ENCODE measurements at regions not wholly inside any gene's neighbourhood (a gene's known extent, or its start where the extent isn't known, plus 50 kb on each side); places are given as distances from the start of the nearest gene placed in this dataset.

DNA sequence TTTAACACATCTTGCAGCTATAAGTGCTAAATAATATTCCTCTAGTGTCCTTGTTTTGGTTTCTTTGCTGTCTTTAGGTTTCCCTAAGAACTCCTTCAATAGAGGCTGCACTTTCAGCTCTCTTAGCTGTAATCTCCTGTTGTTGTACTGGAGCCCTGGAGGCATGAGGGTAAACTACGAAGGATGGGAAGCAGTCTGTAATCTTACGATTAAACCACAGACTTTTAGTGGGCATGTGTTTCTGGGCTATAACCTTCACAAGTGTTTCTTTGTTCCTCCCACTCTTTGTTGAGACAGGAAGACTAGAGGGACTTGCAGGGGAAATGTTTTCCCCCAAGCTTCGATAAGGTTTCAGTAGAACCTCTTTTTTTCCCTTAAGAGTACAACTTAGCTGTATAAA lies 1058.1 kb downstream of the NSUN3 start:
- Histone ChIP-seq H3K27me3 (ENCODE audit: control insufficient read depth in 1 of 2, insufficient read depth in 2 of 2, low read length in 2 of 2) (no peaks in the 10 kb centered on the region), H3K27ac (ENCODE audit: low read depth, low read length) (no peak overlapping the region), H3K4me3 (ENCODE audit: low read depth in 1 of 2, low read length in 2 of 2) (no peak overlapping the region), H3K4me1 (ENCODE audit: insufficient read depth, low read length) (no peaks in the 10 kb centered on the region), H3K9ac (ENCODE audit: low read length) (no peak overlapping the region), H3K9me3 (ENCODE audit: low read length) (no peaks in the 10 kb centered on the region), H3K36me3 (ENCODE audit: insufficient read depth, low read length) (no peaks in the 10 kb centered on the region)

DNA sequence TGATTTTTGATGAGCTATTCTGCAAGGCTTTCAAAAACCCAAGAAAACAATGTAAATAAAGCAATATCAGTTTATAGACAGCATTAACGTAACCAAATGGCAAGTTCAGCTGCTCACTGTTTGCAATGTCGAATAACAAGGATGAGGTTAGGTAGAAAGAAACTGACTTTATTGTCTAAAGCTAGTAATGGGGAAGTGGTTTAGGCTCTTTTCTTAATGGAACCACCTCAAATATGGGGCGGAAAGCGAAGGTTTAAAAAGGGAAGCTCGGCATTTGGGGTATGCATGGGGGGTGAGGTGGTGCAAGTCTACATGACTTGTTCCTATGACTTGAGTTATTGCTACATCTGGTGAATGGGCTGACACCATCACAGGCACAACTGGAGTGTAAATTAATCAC lies 1060.2 kb downstream of the NSUN3 start:
- Histone ChIP-seq H3K9ac (ENCODE audit: low read length) (no peak overlapping the region), H3K36me3 (ENCODE audit: insufficient read depth, low read length) (no peaks in the 10 kb centered on the region), H3K27ac (ENCODE audit: low read depth, low read length) (no peak overlapping the region), H3K27me3 (ENCODE audit: control insufficient read depth in 1 of 2, insufficient read depth in 2 of 2, low read length in 2 of 2) (no peaks in the 10 kb centered on the region), H3K9me3 (ENCODE audit: low read length) (no peaks in the 10 kb centered on the region), H3K4me3 (ENCODE audit: low read depth in 1 of 2, low read length in 2 of 2) (no peak overlapping the region), H3K4me1 (ENCODE audit: insufficient read depth, low read length) (no peaks in the 10 kb centered on the region)

DNA sequence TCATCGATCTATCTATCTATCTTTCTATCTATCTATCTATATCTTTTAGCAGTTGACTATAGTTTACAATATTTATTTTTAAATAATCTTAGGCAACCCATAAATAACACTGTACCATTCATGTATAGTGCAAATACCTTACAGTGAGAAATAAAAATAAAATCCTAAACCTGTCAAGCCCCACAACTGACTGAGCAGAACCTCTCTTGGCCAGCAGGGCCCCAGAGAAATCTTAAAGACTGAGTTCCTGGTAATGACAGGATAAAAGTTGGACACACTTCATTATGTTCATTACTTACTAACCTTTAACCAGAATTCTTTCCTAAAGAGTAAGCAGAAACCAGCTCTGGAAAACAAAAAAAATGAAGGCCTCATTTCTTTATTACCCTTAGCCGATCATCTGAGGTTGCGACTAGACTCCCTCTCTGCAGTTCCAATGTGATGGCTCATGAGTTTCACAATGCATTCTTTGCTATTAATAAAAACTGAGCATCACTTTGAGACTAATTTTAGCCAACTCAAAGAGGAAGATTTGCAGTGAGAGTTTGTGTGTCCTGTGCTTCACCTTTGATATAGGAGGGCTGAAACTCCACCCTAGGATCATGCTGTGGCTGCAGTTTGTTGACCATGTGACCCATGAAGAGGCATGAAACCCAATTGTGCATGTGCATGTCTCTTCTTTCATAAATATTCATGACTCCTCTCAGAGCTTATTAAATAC lies 1072.0 kb downstream of the NSUN3 start:
- Histone ChIP-seq H3K36me3 (ENCODE audit: insufficient read depth, low read length) (no peaks in the 10 kb centered on the region), H3K4me1 (ENCODE audit: insufficient read depth, low read length) (peaks cover 7% of the 10 kb centered on the region), H3K9ac (ENCODE audit: low read length) (no peak overlapping the region), H3K9me3 (ENCODE audit: low read length) (no peaks in the 10 kb centered on the region), H3K4me3 (ENCODE audit: low read depth in 1 of 2, low read length in 2 of 2) (no peak overlapping the region), H3K27ac (ENCODE audit: low read depth, low read length) (no peak overlapping the region), H3K27me3 (ENCODE audit: control insufficient read depth in 1 of 2, insufficient read depth in 2 of 2, low read length in 2 of 2) (no peaks in the 10 kb centered on the region)

DNA sequence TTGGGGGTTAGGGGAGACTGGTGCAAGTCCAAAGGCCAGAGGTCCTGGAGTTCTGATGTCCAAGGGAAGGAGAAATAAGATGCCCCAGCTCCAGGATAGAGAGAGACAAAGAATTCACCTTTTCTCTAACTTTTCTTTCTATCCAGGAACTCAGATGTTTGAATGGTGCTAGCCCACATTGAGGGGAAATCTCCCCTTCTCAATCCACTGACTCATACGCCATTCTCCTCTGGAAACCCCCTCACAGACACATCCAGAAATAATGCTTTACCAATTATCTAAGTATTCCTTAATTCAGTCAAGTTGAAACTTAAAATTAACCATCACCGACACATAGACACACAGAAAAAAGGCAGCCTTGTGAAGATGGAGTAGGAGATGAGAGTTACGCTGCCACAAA lies 1085.2 kb downstream of the NSUN3 start:
- H3K9me3 ChIP-seq (ENCODE audit: low read length), result no peaks in the 10 kb centered on the region
- no peak overlapping the region for H3K4me3 ChIP-seq (ENCODE audit: low read depth in 1 of 2, low read length in 2 of 2)
- H3K4me1 ChIP-seq (ENCODE audit: insufficient read depth, low read length), result no peaks in the 10 kb centered on the region
- no peaks in the 10 kb centered on the region for H3K27me3 ChIP-seq (ENCODE audit: control insufficient read depth in 1 of 2, insufficient read depth in 2 of 2, low read length in 2 of 2)
- H3K9ac ChIP-seq (ENCODE audit: low read length), result no peak overlapping the region
- no peaks in the 10 kb centered on the region for H3K36me3 ChIP-seq (ENCODE audit: insufficient read depth, low read length)
- no peak overlapping the region for H3K27ac ChIP-seq (ENCODE audit: low read depth, low read length)

DNA sequence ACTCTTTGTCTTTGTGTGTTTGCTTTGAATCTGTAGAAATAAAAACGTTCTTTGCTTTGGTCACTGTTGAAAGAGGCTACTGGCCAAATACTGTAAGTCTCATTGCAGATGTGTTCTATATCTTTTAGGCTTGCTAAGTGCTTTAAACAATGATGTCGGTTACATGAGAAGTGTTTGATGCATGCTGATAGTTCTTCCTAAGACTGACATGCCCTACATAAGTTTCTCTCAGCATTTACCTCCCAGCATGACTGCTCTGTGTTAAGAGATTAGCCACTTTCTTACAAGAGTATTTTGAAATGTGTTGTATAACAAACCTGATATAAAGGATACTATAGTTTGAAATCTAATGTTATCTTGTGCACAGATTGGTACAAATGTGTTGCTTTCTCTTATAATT lies 1088.7 kb downstream of the NSUN3 start:
- no peak overlapping the region for H3K4me3 ChIP-seq (ENCODE audit: low read depth in 1 of 2, low read length in 2 of 2)

DNA sequence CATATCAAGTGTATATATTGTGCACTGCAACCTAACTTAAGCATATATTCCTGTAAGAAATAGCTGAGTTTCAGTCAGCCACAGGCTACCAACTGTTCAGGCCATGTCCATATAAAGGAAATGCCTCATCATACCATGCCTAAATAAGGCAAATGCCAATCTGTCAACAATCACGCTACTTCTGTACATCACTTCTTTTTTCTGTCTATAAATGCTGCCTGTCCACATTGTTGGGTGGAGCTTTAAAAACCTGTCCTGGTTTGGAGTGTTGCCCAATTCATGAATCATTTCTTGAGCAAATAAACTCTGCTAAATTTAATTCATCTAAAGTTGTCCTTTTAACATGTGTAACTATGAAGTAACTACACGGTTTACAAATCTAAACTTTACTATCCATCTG lies 1091.9 kb downstream of the NSUN3 start:
- H3K27me3 ChIP-seq (ENCODE audit: control insufficient read depth in 1 of 2, insufficient read depth in 2 of 2, low read length in 2 of 2), result no peaks in the 10 kb centered on the region
- no peaks in the 10 kb centered on the region for H3K9me3 ChIP-seq (ENCODE audit: low read length)
- H3K9ac ChIP-seq (ENCODE audit: low read length), result no peak overlapping the region
- H3K36me3 ChIP-seq (ENCODE audit: insufficient read depth, low read length), result no peaks in the 10 kb centered on the region
- no peak overlapping the region for H3K27ac ChIP-seq (ENCODE audit: low read depth, low read length)
- no peaks in the 10 kb centered on the region for H3K4me1 ChIP-seq (ENCODE audit: insufficient read depth, low read length)
- no peak overlapping the region for H3K4me3 ChIP-seq (ENCODE audit: low read depth in 1 of 2, low read length in 2 of 2)

More for the DNA sequence above, 1088.7 kb downstream of the NSUN3 start:
- no peaks in the 10 kb centered on the region for H3K36me3 ChIP-seq (ENCODE audit: insufficient read depth, low read length)
- no peaks in the 10 kb centered on the region for H3K27me3 ChIP-seq (ENCODE audit: control insufficient read depth in 1 of 2, insufficient read depth in 2 of 2, low read length in 2 of 2)
- H3K9ac ChIP-seq (ENCODE audit: low read length), result no peak overlapping the region
- no peak overlapping the region for H3K27ac ChIP-seq (ENCODE audit: low read depth, low read length)
- H3K4me1 ChIP-seq (ENCODE audit: insufficient read depth, low read length), result no peaks in the 10 kb centered on the region
- no peaks in the 10 kb centered on the region for H3K9me3 ChIP-seq (ENCODE audit: low read length)

DNA sequence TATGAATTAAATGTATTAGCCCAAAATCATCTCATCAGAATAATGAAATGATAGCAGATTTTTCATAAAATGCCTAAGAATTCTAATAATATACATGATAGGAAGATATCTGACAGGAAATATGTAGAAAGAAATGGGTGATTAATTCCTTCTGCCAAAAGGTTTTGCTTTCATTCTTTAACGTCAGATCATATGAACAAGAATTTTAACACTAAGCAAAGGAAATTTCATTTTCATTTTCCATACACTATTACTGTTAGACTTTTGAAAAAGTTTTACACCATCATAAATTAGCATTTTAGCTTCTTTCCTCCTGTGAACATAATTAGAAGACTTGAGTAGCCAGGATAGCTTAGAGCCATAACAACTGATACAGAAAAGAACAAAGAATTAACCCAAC lies 1099.9 kb downstream of the NSUN3 start:
- Histone ChIP-seq H3K27ac (ENCODE audit: low read depth, low read length) (no peak overlapping the region), H3K36me3 (ENCODE audit: insufficient read depth, low read length) (no peaks in the 10 kb centered on the region), H3K27me3 (ENCODE audit: control insufficient read depth in 1 of 2, insufficient read depth in 2 of 2, low read length in 2 of 2) (no peaks in the 10 kb centered on the region), H3K9me3 (ENCODE audit: low read length) (no peaks in the 10 kb centered on the region), H3K9ac (ENCODE audit: low read length) (no peak overlapping the region), H3K4me1 (ENCODE audit: insufficient read depth, low read length) (no peaks in the 10 kb centered on the region), H3K4me3 (ENCODE audit: low read depth in 1 of 2, low read length in 2 of 2) (no peak overlapping the region)

DNA sequence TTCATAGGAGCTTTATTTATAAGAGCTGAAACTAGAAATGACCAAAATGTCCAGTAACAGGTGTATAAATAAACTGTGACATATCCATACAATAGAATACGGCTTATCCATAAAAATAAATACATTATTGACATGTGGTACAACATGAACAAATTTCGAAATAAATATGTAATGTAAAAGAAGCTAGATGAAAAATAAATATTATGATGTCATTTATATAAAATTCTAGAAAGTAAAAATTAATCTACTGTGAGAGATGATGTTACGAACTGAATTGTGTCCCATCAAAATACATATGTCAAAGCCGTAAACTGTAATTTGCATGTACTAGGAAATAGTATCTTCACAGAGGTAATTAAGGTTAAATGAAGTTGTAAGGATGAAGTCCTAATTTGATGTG lies 1104.9 kb downstream of the NSUN3 start:
- Histone ChIP-seq H3K27me3 (ENCODE audit: control insufficient read depth in 1 of 2, insufficient read depth in 2 of 2, low read length in 2 of 2) (no peaks in the 10 kb centered on the region), H3K36me3 (ENCODE audit: insufficient read depth, low read length) (no peaks in the 10 kb centered on the region), H3K9ac (ENCODE audit: low read length) (no peak overlapping the region), H3K27ac (ENCODE audit: low read depth, low read length) (no peak overlapping the region), H3K4me3 (ENCODE audit: low read depth in 1 of 2, low read length in 2 of 2) (no peak overlapping the region), H3K9me3 (ENCODE audit: low read length) (no peaks in the 10 kb centered on the region), H3K4me1 (ENCODE audit: insufficient read depth, low read length) (no peaks in the 10 kb centered on the region)

DNA sequence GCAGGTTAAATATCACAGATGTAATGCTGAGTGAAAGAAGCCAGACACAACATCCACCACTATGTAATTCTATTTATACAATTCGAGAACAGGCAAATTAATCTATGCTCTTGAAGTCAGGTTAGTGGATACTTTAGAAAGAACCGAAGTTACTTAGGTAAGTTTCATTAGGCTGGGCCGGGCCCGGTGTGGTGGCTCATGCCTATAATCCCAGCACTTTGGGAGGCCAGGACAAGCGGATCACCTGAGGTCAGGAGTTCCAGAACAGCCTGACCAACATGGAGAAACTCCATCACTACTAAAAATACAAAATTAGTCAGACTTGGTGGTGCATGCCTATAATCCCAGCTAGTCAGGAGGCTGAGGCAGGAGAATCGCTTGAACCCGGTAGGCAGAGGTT lies 1105.7 kb downstream of the NSUN3 start:
- Histone ChIP-seq H3K4me3 (ENCODE audit: low read depth in 1 of 2, low read length in 2 of 2) (no peak overlapping the region), H3K36me3 (ENCODE audit: insufficient read depth, low read length) (no peaks in the 10 kb centered on the region), H3K4me1 (ENCODE audit: insufficient read depth, low read length) (no peaks in the 10 kb centered on the region), H3K27ac (ENCODE audit: low read depth, low read length) (no peak overlapping the region), H3K9me3 (ENCODE audit: low read length) (no peaks in the 10 kb centered on the region), H3K9ac (ENCODE audit: low read length) (no peak overlapping the region), H3K27me3 (ENCODE audit: control insufficient read depth in 1 of 2, insufficient read depth in 2 of 2, low read length in 2 of 2) (no peaks in the 10 kb centered on the region)

DNA sequence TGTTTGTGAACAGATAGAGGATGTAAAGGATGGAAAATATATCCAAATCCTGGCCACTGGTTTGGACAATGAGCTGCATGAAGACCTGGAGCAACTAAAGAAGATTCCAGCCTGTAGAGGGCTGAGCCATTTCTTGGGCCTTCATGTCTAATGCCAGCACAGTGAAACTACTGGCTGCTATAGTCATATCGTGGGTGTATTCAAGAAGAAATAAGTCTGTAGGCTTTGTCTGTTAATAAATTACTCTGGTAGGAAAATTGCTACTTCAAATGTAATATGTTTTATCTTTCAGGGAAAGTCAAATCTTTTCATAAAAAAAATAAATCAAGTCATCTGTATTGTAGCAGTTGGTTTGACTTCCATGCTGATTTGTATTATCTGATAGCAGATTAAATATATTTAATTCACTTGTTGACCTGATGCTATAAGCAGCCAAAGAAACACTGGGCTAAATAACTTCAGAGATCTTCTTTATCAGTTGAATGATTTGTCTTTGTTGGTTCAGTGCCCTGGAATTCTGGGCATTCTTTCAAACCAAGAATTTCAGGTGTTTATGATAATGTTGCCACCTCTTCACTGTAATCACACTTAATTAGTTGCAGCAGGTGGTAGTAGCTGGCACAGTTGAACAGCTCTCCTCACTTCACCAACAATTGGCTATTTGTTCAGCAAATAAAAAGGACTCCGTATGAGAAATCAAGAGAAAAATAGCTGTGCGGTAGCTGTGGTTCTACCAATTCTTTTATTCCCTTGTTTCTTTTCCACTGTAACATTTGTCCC lies 1109.5 kb downstream of the NSUN3 start:
- Histone ChIP-seq H3K27ac (ENCODE audit: low read depth, low read length) (no peak overlapping the region), H3K4me1 (ENCODE audit: insufficient read depth, low read length) (no peaks in the 10 kb centered on the region), H3K36me3 (ENCODE audit: insufficient read depth, low read length) (no peaks in the 10 kb centered on the region), H3K9me3 (ENCODE audit: low read length) (no peaks in the 10 kb centered on the region), H3K9ac (ENCODE audit: low read length) (no peak overlapping the region), H3K4me3 (ENCODE audit: low read depth in 1 of 2, low read length in 2 of 2) (no peak overlapping the region), H3K27me3 (ENCODE audit: control insufficient read depth in 1 of 2, insufficient read depth in 2 of 2, low read length in 2 of 2) (no peaks in the 10 kb centered on the region)

DNA sequence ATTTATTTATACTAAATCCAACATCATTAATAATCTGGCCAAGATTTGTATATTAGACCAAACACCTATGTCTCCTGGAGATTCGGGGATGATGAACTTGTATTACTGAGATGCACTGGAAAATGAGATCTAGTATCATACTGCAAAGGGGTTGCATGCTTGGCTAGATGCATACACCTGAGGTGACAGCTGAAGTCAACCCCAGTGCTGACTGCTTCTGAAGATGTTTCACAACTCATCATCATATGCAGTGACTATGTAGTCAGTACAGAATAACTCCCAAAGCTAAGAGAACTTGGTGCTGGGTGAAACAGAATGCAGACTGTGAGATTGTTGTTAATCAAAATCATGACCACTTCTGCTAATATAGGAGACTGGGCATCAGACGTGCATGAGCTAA lies 1114.2 kb downstream of the NSUN3 start:
- H3K4me3 ChIP-seq (ENCODE audit: low read depth in 1 of 2, low read length in 2 of 2), result no peak overlapping the region
- H3K4me1 ChIP-seq (ENCODE audit: insufficient read depth, low read length), result no peaks in the 10 kb centered on the region
- no peaks in the 10 kb centered on the region for H3K36me3 ChIP-seq (ENCODE audit: insufficient read depth, low read length)
- H3K27me3 ChIP-seq (ENCODE audit: control insufficient read depth in 1 of 2, insufficient read depth in 2 of 2, low read length in 2 of 2), result no peaks in the 10 kb centered on the region
- H3K27ac ChIP-seq (ENCODE audit: low read depth, low read length), result no peak overlapping the region
- H3K9me3 ChIP-seq (ENCODE audit: low read length), result no peaks in the 10 kb centered on the region
- no peak overlapping the region for H3K9ac ChIP-seq (ENCODE audit: low read length)

DNA sequence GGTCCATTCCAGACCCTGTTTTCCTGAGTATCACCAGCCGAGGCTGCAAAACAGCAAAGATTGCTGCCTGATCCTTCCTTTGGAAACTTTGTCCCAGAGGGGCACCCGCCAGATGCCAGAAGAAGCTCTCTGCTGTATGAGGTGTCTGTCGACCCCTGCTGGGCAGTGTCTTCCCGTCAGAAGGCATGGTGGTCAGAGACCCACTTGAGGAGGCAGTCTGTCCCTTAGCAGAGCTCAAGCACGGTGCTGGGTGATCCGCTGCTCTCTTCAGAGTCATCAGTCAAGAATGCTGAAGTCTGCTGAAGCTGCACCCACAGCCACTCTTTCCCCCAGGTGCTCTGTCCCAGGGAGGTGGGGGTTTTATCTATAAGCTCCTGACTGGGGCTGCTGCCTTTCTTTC lies 1121.2 kb downstream of the NSUN3 start:
- H3K9ac ChIP-seq (ENCODE audit: low read length), result no peak overlapping the region
- no peak overlapping the region for H3K27ac ChIP-seq (ENCODE audit: low read depth, low read length)
- no peak overlapping the region for H3K4me3 ChIP-seq (ENCODE audit: low read depth in 1 of 2, low read length in 2 of 2)

More for the DNA sequence above, 1121.2 kb downstream of the NSUN3 start:
- Histone ChIP-seq H3K9me3 (ENCODE audit: low read length) (no peaks in the 10 kb centered on the region), H3K36me3 (ENCODE audit: insufficient read depth, low read length) (no peaks in the 10 kb centered on the region), H3K27me3 (ENCODE audit: control insufficient read depth in 1 of 2, insufficient read depth in 2 of 2, low read length in 2 of 2) (no peaks in the 10 kb centered on the region), H3K4me1 (ENCODE audit: insufficient read depth, low read length) (no peaks in the 10 kb centered on the region)

Data from muscle layer of colon (tissue), 2 donors.